Kidney (tissue), 13 donors: ENCODE measurements at regions not wholly inside any gene's neighbourhood (a gene's known extent, or its start where the extent isn't known, plus 50 kb on each side); places are given as distances from the start of the nearest gene placed in this dataset.

Experiments
- DNase-seq, 5 donors: peaks; one replicate each; pipeline ENCODE4 v3.0.0-alpha.2; 2013 to 2020
- FAIRE-seq: peaks from 2 replicates; lab custom pipeline; 2012; peaks lifted over from hg19 to GRCh38; lab: Jason Lieb, UNC
- H3K27ac ChIP-seq, 2 donors: one replicate each; pipeline ENCODE4 v1.7.0; 2013; ENCODE audit warnings: low read depth in 2 of 2, low read length in 2 of 2, inconsistent platforms in 1 of 2
- H3K27me3 ChIP-seq: one replicate; pipeline ENCODE4 v1.7.1; 2013; ENCODE audit warnings: low read length, inconsistent platforms; ENCODE audit not compliant: control insufficient read depth, insufficient read depth
- H3K36me3 ChIP-seq, 3 donors: one replicate each; pipeline versions ENCODE4 v1.7.0 to v1.7.1; 2013; ENCODE audit warnings: low read length in 3 of 3, control low read depth in 1 of 3, inconsistent platforms in 1 of 3; ENCODE audit not compliant: insufficient read depth in 3 of 3, control insufficient read depth in 2 of 3
- H3K4me1 ChIP-seq, 3 donors: one replicate each; pipeline versions ENCODE4 v1.7.0 to v1.7.1; 2013; ENCODE audit warnings: low read length in 3 of 3, inconsistent platforms in 1 of 3, low read depth in 1 of 3; ENCODE audit not compliant: control insufficient read depth in 2 of 3, insufficient read depth in 2 of 3
- H3K4me3 ChIP-seq, 3 donors: one replicate each; pipeline versions ENCODE4 v1.7.0 to v1.8.1; 2013; ENCODE audit warnings: low read length in 3 of 3, control low read depth in 1 of 3, inconsistent platforms in 1 of 3
- H3K9ac ChIP-seq, 3 donors: one replicate each; pipeline versions ENCODE4 v1.7.0 to v1.7.1; 2013; ENCODE audit warnings: low read length in 3 of 3, control low read depth in 1 of 3, inconsistent platforms in 1 of 3
- H3K9me3 ChIP-seq, 3 donors: one replicate each; pipeline versions ENCODE4 v1.7.0 to v1.7.1; 2013; ENCODE audit warnings: low read length in 3 of 3, control low read depth in 1 of 3, inconsistent platforms in 1 of 3; ENCODE audit not compliant: control insufficient read depth in 2 of 3, insufficient read depth in 1 of 3
- CTCF ChIP-seq: IDR thresholded peaks from 3 replicates; pipeline ENCODE4 v1.5.1; 2012; ENCODE audit warnings: mild to moderate bottlenecking, moderate library complexity, borderline replicate concordance; ENCODE audit not compliant: insufficient read depth; ENCODE audit errors: extremely low read depth
- intact Hi-C: fragments of 100-400 bp; cut with DNase I; formaldehyde crosslinking; loops from one replicate; pipeline ENCODE4 v1.11.1; 2022
- donor health status: control.
- donor health status: control.
- donor health status: control.
- donor health status: control.
- donor health status: control.
- donor health status: DM: yes; HTN: yes; CAD: no.
- donor health status: Normal renal cell carcinoma (clear cell type).

GRCh38 chr13:34515201-34515600 is 426.9 kb upstream of the NBEA start:
- Histone ChIP-seq H3K36me3 (no peaks in the 10 kb centered on the region), H3K27ac (no peak overlapping the region), H3K4me1 (no peaks in the 10 kb centered on the region), H3K9ac (no peak overlapping the region), H3K9me3 (no peaks in the 10 kb centered on the region), H3K4me3 (no peak overlapping the region), H3K27me3 (no peaks in the 10 kb centered on the region)
- DNase-seq (no peak), FAIRE-seq (no peak)
- TF ChIP-seq CTCF, result no peak
- intact Hi-C loops, result no loop called here

GRCh38 chr13:34521171-34521570 is 420.9 kb upstream of the NBEA start:
- H3K27ac ChIP-seq, result no peak overlapping the region
- no peaks in the 10 kb centered on the region for H3K36me3 ChIP-seq
- no peak overlapping the region for H3K4me3 ChIP-seq
- no peaks in the 10 kb centered on the region for H3K9me3 ChIP-seq
- TF ChIP-seq CTCF, result no peak
- FAIRE-seq (no peak), DNase-seq (no peak)
- no peak overlapping the region for H3K9ac ChIP-seq
- H3K27me3 ChIP-seq, result no peaks in the 10 kb centered on the region
- no peaks in the 10 kb centered on the region for H3K4me1 ChIP-seq
- intact Hi-C loops, result no loop called here

GRCh38 chr13:34522808-34523207 is 419.3 kb upstream of the NBEA start:
- H3K4me3 ChIP-seq, result no peak overlapping the region
- H3K9ac ChIP-seq, result no peak overlapping the region
- DNase-seq (peak in 1 of 5 donors; percentile 16), FAIRE-seq (no peak)
- no peaks in the 10 kb centered on the region for H3K9me3 ChIP-seq
- H3K27me3 ChIP-seq, result no peaks in the 10 kb centered on the region
- no peaks in the 10 kb centered on the region for H3K4me1 ChIP-seq
- intact Hi-C loops, result no loop called here
- H3K36me3 ChIP-seq, result no peaks in the 10 kb centered on the region
- TF ChIP-seq CTCF, result no peak
- no peak overlapping the region for H3K27ac ChIP-seq

DNA sequence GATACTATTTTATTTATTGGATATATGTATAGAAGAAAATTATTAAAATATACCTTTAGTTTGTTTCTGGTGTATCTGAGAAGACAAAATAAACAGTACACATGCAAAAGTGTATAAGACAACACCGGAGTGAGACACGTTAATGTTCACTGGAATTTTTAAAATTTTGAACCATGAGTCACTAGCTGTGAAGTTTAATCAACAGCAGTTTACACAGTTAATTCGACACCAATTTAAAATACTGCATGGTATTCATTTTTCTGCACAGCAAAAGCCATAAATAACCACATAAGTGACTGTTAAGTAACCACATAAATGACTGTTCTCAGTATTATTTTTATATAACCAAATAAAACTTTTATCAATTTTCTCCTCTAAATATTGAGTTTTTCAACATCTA is 418.7 kb upstream of the NBEA start:
- H3K27me3 ChIP-seq, result no peaks in the 10 kb centered on the region
- no peak overlapping the region for H3K9ac ChIP-seq
- intact Hi-C loops, result no loop called here
- H3K36me3 ChIP-seq, result no peaks in the 10 kb centered on the region
- H3K4me3 ChIP-seq, result no peak overlapping the region
- FAIRE-seq (no peak), DNase-seq (no peak)
- no peaks in the 10 kb centered on the region for H3K4me1 ChIP-seq
- no peaks in the 10 kb centered on the region for H3K9me3 ChIP-seq
- no peak for TF ChIP-seq CTCF
- no peak overlapping the region for H3K27ac ChIP-seq
